GM13976 (cell line): ENCODE measurements at regions not wholly inside any gene's neighbourhood (a gene's known extent, or its start where the extent isn't known, plus 50 kb on each side); places are given as distances from the start of the nearest gene placed in this dataset.
A peak's percentile ranks its signal among the peaks of the same experiment; 100 is the strongest.
"Not testable (repeated sequence)": the region's sequence is repeated elsewhere in the genome, so short reads cannot be mapped to it uniquely, and the experiment has no call there.

Experiments
- DNase-seq: peaks from one replicate; pipeline ENCODE4 v3.0.0; 2012; ENCODE audit warnings: low spot score
- in situ Hi-C: fragments of 300-500 bp; cut with MboI; formaldehyde crosslinking; loops from one replicate; pipeline ENCODE4 v1.12.0; 2022; ENCODE audit warnings: low sequenced_read_pairs, mixed read lengths, inconsistent platforms; ENCODE audit not compliant: unreplicated experiment
- TF ChIP-seq, protein P1 (sequence below): IDR thresholded peaks from 2 replicates; pipeline ENCODE4 v1.5.1; 2012; ENCODE audit warnings: borderline replicate concordance, mild to moderate bottlenecking; ENCODE audit not compliant: insufficient read depth; ENCODE audit errors: extremely low read depth, missing control alignments, control extremely low read depth

GRCh38 chr9:87357600-87357999 lies 140.1 kb upstream of the DAPK1 start:
- no peak for DNase-seq
- in situ Hi-C loops = no loop called here
- TF ChIP-seq, protein P1, sequence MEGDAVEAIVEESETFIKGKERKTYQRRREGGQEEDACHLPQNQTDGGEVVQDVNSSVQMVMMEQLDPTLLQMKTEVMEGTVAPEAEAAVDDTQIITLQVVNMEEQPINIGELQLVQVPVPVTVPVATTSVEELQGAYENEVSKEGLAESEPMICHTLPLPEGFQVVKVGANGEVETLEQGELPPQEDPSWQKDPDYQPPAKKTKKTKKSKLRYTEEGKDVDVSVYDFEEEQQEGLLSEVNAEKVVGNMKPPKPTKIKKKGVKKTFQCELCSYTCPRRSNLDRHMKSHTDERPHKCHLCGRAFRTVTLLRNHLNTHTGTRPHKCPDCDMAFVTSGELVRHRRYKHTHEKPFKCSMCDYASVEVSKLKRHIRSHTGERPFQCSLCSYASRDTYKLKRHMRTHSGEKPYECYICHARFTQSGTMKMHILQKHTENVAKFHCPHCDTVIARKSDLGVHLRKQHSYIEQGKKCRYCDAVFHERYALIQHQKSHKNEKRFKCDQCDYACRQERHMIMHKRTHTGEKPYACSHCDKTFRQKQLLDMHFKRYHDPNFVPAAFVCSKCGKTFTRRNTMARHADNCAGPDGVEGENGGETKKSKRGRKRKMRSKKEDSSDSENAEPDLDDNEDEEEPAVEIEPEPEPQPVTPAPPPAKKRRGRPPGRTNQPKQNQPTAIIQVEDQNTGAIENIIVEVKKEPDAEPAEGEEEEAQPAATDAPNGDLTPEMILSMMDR = no peak

- TF ChIP-seq, protein P1 = no peak
- in situ Hi-C loops = no loop called here
- no peak for DNase-seq
Measured at GRCh38 chr9:87359264-87359663, 138.4 kb upstream of the DAPK1 start.

DNA sequence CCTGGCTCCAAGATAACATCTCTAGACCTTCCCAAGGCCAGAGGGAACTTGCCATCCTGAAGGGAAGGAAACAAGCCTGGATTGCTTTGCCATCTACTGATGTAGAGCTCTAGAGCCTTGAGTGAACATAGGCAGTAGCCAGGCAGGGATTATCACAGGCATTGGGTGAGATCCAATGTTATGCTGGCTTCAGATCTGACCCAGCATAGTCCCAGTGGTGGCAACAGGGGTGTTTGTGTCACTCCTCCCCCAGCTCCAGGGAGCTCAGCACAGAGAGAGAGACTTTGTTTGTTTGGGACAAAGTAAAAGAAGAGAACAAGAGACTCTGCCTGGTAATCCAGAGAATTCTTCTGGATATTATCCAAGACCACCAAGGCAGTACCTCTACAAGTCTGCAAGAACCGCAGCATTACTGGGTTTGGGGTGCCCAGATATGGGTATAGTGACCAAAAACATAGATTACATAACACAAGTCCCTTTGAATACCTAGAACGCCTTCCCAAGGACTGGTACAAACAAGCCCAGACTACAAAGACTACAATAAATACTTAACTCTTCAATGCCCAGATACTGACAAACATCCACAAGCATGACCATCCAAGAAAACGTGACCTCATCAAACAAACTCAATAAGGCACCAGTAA lies 137.6 kb upstream of the DAPK1 start:
- TF ChIP-seq, protein P1 = no peak
- DNase-seq = no peak
- in situ Hi-C loops = no loop called here

- DNase-seq = no peak
- TF ChIP-seq, protein P1 = no peak
- in situ Hi-C loops = no loop called here
Measured at GRCh38 chr9:87370049-87370685, 127.5 kb upstream of the DAPK1 start.

GRCh38 chr9:87371795-87372355 lies 125.8 kb upstream of the DAPK1 start:
- TF ChIP-seq, protein P1 = no peak
- in situ Hi-C loops = no loop called here
- DNase-seq = no peak

DNA sequence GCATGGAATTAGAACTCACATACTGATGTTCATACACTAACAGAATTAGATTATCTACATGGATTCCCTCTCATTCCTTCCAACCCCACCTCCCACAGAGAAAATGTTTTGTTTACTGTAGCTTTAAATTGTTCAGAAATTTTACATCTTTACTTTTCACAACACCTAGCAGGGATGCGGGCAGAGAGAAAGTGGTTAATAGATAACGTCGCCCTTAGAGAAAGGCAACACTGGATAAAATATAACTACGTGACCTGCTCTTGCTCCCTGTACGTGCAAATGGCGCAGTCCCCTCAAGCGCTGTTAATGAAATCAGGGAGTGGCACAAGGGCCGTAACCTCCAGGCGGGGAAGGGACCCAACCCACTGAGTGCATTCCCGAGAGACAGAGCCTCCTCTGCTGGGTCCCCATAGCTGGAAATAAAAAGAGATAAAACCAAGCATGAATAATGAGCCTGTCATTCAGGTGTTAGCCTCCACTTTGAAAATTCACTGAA lies 125.3 kb upstream of the DAPK1 start:
- TF ChIP-seq, protein P1 = no peak
- in situ Hi-C loops = no loop called here
- DNase-seq = no peak

DNA sequence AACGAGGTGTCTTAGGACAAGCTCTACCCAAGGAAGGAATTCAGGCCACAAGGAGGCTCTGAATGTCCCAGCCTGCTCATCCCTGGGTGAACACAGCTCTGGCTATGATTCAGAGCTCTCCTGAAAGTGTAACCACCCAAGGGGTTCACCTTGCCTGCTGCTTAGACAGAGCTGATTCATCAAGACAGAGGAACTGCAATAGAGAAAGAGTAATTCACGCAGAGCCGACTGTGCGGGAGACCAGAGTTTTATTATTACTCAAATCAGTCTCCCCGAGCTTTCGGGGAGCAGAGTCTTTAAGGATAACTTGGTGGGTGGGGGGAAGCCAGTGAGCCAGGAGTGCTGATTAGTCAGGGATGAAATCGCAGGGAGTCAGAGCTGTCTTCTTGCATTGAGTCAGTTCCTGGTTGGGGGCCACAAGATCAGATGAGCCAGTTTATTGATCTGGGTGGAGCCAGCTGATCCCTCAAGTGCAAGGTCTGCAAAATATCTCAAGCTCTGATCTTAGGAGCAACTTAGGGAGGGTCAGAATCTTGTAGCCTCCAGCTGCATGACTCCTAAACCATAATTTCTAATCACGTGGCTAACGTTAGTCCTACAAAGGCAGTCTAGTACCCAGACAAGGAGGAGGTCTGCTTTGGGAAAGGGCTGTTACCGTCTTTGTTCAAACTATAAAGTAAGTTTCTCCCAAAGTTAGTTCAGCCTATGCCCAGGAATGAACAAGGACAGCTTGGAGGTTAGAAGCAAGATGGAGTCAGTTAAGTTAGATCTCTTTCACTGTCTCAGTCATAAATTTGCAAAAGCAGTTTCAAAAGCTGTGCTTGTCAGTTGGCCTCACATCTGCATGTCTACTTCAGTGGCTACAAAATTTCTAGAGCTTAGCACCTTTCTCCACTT lies 123.4 kb upstream of the DAPK1 start:
- peak; percentile 32 for DNase-seq

More for the DNA sequence above, 123.4 kb upstream of the DAPK1 start:
- in situ Hi-C loops = not testable (repeated sequence)
